HPDE6-E6E7 (cell line): ENCODE measurements at regions not wholly inside any gene's neighbourhood (a gene's known extent, or its start where the extent isn't known, plus 50 kb on each side); places are given as distances from the start of the nearest gene placed in this dataset.

ENCODE experiments used
- DNase-seq: peaks from one replicate; pipeline ENCODE4 v3.0.0; 2011; ENCODE audit warnings: missing footprints; ENCODE audit errors: extremely low spot score

DNA sequence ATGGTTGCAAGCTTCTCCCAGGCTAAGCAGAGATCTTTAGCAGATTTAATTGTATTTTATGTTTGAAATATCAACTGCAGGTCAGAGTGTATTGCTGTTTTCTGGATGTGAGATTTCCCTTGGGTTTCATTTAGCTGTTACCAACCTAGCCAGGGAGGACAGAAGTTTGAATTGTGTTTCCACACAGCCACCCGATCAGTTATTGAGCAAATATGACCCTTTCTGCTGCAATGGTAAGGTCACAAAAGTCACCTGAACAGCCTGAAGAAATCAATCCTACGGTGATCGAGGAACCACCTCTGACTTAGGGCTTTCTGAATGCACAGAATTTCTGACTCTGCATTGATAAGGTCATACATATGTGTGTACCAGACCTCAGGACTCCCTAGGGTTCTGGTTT lies 419.9 kb downstream of the MAN2A1 start:
- DNase-seq: no peak

DNA sequence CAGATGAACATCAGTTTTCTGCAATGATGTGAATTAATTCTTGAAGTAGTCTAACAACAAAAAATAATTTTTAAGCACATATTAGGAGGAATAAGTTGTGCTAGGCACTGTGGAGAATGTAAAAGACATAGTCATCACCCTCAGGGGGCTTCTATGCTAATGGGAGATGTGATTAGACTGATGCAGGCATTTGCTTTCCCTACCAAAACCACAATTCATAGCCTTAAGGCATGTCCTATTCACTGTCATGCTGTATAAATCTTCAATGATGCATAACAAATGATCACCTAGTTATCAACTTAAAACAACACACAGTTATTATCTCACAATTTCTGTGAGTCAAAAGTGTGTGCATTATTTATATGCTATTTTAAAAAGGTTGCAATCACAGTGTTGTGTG lies 422.6 kb downstream of the MAN2A1 start:
- no peak for DNase-seq

DNA sequence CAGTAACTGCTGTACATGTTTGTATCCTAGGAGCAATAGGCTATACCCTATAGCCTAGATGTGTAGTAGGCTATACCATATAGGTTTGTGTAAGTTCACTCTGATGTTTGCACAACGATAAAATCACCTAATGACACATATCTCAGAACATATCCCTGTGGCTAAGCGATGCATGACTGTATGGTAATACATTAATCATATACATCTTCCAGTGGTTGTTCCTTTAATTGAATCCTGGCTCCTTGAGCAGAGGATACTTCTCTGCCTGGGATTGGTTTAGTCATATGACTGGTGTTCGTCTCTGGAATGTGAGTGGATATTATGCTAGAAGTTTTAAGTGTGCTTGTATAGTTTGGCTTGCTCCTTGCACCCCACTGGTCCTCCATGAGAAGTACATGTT lies 425.8 kb downstream of the MAN2A1 start:
- no peak for DNase-seq

DNA sequence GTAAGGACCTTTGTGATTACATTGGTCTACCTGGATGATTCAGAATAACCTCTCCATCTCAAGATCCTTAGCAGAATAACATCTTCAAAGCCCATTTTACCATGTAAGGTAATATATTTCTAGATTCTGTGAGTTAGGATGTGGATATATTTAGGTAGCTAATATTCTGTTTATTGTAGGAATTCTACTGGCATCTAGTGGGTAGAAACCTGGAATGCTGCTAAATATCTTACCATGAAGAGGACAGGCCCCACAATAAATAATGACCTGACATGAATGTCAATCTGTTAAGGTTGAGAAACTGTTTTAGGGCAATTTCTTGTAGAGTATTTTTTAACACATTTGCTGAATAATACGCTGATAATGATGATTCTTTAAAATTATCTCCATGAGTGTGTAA lies 426.8 kb downstream of the MAN2A1 start:
- DNase-seq: no peak

DNA sequence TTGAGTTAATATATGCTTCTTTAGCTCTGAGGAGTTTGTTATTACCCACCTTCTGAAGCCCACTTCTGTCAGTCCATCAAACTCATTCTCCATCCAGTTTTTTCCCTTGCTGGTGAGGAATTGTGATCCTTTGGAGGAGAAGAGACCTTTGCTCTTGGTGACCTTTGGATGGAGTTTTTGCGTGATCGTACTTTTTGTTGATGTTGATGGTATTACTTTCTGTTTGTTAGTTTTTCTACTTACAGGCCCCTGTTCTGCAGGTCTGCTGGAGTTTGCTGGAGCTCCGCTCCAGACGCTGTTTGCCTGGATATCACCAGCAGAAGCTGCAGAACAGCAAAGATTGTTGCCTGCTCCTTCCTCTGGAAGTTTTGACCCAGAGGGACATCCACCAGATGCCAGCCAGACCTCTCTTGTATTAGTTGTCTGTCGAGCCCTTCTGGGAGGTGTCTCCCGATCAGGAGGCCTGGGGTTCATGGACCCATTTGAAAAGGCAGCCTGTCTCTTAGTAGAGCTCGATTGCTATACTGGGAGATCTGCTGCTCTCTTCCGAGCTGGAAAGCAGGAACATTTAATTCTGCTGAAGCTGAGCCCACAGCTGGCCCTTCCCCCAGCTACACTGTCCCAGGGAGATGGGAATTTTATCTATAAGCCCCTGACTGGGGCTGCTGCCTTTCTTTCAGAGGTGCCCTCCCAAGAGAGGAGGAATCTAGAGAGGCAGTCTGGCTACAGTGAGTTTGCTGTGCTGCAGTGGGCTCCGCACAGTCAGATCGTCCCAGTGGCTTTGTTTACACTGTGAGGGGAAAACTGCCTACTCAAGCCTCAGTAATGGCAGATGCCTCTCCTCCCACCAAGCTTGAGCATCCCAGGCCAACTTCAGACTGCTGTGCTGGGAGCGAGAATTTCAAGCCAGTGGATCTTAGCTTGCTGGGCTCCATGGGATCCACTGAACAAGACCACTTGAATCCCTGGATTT lies 445.5 kb downstream of the MAN2A1 start:
- DNase-seq: no peak

DNA sequence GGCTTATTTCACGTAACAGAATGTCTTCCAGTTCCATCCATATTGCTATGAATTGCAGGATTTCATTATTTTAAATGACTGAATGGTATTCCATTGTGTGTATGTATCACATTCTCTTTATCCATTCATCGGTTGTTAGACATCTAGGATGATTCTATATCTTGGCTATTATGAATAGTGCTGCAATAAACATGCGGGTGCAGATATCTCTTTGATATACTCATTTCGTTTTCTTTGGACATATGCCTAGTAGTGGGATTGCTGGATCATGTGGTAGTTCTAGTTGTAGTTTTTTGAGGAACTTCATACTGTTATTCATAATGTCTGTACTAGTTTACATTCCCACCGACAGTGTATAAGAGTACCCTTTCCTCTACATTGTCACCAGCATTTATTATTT lies 460.5 kb downstream of the MAN2A1 start:
- no peak for DNase-seq

DNA sequence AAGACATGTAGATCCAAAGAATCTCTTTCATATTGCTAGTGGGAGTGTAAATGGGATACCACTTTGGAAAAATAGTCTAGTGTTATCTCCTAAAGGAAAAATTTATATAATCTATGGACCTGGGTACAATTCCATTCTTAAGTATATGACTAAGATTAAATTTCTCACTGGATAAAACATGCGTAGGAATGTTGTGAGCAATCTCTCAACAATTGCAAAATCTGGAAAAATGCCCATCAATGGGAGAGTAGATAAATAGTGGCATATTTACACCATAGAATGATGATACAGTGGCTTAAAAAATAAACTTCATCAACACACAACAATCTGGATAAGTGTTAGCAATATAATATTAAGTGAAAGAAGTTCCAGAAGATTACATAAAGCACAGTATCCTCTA lies 469.5 kb downstream of the MAN2A1 start:
- no peak for DNase-seq

DNA sequence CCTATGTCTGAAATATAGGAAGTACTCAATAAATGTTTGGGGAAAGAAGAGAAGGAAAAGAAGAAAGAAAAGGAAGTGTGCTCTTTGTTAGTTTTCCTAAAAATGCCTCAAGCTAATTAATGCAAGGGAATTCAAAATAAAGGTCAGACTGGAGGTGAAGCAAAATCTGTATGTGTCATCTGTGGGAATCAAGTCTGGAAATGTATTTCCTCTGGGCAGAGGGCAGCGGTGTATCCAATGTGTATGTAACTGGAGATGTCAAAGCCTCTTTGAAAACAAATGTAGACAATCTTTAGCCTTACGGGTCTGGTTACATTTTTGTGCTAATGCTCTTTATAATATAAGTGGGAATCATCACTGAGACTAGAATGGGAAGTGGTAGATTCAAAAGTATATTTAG lies 471.4 kb downstream of the MAN2A1 start:
- DNase-seq: no peak

DNA sequence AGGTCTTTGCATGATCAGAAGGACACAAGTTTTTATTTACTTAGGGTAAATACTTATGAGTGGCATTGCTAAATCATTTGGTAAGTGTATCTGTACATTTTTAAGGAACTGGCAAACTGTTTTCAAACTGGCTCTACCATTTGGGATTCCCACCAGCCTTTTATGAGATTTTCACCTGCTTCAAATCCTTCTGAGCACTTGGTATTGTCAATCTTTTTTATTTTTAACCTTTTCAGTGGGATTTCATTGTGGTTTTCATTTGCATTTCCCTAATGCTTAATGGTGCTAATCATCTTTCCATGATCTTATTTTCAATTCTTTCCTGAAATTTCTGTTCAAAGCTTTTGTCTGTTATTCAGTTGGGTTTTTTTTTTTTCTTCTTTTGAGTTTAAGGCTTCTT lies 475.6 kb downstream of the MAN2A1 start:
- no peak for DNase-seq

DNA sequence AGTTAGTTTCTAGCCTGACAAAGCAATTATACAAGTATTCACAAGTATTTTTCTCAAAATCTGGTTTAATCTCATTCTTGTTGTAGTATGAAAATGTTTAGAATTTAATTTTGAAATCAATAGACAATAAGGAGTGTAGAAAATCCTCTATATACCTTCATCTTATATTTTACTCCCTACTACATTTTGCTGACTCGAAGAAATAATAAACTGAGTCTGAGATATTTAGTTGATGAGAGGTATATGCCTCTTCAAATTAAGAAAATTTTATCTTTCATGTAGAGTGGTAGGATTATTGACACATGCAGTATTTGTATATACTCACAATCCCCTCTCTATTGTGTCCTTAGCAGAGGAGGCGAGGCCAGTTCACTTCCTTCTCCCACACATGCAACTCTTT lies 477.7 kb downstream of the MAN2A1 start:
- DNase-seq: no peak

DNA sequence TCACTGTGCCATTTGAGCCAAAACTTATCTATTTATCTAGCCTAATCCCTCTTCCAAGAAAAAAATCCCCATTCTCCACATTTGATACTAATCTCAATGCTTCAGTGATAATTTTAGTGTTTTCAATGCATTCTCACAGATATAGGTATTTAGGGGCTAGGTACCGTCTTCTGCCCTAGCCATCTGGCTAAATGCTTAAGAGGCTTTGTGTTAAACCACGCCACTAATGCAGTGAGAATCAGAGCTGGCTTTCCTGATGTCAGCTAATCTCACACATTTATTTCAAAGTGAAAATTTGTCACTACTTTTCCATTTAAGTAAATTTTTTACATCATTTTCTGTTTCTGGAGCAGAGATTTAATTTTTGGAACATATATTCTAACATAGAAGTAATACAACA lies 479.7 kb downstream of the MAN2A1 start:
- no peak for DNase-seq

DNA sequence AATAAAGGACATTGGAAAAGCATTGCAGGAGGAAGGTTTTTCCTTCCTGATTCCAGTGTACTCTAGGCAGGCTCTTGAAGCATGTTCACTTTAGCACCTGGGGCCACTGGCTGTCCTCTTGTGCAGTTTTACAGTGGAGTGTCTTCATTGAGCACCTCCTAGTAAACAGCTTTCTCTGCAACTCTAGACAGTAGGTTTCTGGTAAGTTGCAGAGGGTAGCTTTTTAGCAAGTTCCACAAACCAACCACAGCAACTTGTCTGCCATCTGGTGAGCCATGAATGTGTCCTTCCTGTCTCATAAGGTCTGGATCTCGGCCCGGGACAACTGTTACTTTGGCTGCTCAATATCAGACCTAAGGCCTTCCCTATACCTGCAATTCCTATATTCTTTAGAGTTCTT lies 488.0 kb downstream of the MAN2A1 start:
- no peak for DNase-seq

DNA sequence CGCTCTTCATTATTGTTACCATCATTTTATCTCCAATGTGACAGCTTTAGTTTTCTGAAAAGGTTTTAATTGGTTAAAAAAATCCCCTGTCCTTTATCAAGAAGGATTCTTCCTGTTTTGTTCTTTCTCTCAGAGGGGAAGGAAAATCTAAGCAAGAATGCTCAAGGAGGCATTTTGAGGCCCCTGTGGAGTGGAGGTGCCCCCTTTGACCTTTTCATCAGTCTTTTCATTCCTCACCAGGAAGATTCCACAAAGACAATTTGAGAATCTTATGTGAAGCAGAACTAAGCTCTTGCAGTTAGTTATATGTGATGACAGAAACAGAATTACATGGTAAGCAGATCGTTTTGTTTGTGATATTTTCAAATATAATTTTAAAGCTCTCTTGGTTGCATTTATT lies 489.6 kb downstream of the MAN2A1 start:
- DNase-seq: no peak

DNA sequence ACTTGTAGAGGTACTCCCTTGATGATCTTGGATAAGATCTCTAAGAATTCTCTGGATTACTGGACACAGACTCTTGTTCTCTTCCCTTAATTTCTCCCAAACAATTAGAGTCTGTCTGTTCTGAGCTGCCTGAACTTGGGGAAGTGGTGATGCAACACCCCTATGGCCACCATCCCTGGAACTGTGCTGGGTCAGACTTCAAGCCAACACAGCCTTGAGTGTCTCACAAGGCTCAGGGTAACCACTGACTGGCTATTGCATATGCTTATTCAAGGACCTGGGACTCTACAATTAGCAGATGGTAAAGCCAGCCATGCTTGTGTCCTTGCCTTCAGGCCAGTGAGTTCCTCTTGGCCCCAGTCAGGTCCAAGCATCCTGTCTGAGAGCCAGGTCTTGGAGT lies 504.5 kb downstream of the MAN2A1 start:
- no peak for DNase-seq

DNA sequence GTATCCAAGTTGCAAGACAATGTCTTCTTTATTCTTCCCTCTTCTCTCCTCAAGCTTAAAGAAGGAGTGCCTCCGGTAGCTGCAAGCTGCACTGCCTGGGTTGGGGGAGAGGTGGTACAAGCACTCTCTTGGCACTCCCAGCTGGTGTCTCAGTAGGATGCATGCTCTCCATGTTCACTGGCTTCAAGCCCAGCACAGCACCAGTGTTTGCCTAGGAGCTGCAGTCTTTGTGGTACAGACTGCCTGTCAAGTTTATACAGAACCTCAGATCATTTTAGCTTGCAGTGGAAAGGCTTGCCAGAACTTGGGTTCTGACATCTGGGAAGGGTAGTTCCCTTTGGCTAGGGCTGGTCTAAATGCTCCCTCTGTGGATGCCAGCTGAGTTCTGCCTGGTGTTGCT lies 505.6 kb downstream of the MAN2A1 start:
- no peak for DNase-seq

DNA sequence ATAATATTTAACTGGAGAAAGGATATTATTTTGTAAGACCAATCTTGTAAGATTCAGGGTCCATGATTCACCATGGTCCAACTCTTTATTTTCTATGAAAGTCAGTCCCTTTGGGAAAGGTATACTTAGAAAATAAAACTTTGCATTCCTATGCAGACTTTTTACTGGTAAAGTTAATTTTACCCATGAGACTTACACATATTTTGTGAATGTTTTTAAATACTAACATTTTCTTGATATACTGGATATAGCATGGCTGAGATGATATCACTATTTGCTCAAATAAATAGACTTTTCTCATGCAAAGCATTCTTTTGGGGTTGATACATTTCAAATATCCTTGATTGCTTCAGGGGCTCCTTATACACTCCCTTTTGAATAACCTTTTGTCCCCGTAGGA lies 512.1 kb downstream of the MAN2A1 start:
- DNase-seq: no peak

DNA sequence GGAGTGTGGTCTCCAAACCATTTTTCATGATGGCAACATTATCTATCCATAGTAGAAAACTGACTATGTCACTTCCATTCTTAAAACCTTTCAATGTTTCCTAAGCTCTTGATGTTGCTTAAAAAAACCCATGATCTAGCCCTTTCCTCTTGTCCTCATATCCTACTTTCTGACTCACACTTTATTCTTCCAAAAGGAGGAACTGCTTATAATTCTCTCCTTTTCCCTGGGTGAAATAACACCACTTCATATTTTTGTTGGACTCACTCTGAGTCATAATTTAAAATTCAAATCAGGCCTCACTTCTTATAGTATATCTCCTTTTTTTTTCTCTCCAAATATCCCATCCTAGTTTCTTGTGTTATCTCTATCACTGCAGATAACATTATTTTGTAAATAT lies 513.9 kb downstream of the MAN2A1 start:
- DNase-seq: no peak

DNA sequence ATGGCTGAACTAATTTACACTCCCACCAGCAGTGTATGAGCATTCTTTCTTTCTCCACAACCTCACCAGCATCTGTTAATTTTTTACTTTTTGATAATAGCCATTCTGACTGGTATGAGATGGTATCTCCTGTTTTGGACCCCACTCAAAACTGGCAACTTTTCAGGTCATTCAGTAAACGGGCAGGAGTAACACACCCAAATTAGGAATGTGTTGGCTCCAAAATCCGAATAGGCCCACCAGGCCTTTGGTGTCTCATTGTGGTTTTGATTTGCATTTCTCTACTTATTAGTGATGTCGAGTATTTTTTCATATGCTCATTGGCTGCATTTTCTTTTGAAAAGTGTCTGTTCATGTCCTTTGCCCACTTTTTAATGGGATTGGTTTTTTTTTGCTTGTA lies 517.1 kb downstream of the TMEM232 start:
- no peak for DNase-seq

DNA sequence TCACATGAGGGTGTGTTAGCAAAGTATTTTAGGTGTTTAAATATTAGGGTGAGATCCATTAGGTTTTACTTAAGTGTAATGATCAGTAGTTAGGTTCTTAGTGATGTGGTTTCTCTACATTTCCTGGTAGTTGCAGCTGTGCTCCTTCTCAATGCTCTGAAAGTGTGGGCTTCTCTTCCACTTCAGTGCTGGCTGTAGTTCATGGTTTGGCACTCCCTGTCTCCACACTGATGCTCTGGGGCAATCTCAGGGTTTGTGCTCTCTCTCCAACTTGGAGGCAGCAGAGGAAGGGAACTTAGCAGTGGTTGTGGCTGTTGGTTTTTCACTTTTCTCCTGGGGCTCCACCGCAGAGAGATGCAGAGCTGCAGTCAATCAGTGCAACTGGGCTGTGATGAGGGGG lies 507.5 kb downstream of the TMEM232 start:
- DNase-seq: no peak

DNA sequence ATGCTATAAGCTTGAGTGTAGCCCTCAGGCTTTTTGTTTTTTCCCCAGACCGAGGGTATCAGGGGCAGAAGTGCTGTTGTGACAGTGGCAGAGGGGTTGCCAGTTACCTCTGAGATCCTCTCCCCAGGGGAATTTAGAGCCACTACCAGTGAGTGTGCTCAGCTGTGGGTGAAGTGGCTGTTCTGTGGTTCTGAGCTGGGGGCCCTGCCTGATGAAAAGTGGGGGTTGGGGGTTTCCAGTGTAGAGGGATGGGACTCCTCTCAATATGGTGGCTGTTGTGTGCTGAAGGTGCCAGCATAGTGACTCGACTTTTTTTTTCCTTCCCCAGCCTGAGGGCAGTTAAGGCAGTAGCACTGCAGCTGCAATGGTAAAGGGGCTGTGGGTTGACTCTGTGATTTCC lies 506.7 kb downstream of the TMEM232 start:
- no peak for DNase-seq

DNA sequence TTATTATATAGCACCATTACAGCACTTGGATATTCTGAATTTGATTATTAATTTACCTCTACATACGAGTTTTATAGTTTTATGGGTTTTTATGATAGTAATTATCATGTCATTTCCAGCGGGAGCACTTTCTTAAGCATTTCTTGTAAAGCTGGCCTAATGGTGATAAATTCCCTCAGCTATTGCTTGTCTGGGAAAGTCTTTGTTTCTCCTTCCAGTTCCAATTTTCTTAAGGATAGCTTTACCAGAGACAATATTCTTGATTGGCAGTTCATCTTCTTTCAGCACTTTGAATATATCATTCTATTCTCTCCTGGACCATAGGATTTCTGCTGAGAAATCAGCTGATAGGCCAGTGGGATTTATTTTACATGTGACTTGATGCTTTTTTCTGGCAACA lies 505.4 kb downstream of the TMEM232 start:
- no peak for DNase-seq

DNA sequence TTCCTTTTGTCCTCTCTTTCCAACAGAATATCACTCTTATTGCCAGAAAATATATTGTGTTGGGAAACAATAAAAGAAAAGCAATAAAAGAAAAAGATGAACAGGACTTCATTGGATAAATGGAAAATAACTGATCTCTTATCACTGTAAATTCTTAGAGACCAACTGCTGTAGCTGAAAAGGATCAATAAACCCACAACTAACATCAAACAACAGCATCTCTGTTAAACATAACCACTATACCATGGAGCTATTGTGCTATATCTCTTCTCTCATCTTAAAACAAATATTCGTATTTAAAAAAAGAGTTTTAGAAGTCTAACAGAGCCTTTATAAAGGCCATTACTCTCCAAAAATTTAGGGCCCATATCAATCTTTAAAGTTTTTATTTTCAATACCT lies 502.4 kb downstream of the TMEM232 start:
- no peak for DNase-seq

DNA sequence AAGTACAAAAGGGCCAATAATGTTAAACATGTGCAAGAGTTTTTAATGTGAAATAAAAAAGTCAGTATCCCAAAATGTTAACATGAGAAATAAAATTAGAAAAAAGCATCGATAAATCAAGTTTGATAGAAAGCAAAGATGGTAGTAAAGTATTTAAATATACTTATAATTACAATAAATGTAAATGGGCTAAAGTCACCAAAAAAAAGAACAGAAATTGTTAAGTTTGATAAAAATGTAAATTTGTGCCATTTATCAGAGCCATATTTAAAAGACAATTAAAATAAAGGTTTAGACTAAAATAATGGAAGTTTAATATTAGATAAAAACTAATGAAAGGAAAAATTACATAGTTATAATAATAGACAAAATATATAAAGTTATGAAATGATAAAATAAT lies 500.5 kb downstream of the TMEM232 start:
- DNase-seq: no peak

DNA sequence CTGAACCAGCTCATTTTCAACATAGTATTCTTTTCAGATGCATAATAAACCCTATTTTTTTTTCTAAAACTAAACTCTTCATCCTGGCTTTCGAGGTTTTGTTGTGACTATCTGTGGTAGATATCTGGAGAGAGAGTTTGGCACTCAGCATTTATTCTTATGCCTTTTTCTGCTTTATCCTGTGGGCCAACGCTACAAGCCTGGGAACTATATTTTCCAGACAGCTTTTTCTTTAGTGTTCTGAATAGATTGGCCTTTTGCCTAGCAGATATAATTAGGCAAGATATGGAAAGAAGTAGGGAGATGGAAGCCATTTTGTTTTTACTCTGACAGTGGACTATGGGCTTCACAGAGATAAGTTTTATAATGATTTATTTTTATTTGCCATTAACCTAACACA lies 486.7 kb downstream of the TMEM232 start:
- DNase-seq: no peak
